Parathyroid adenoma (tissue), 2 donors: ENCODE measurements at regions not wholly inside any gene's neighbourhood (a gene's known extent, or its start where the extent isn't known, plus 50 kb on each side); places are given as distances from the start of the nearest gene placed in this dataset.

ENCODE experiments used
- H2AFZ ChIP-seq: fragments of 300-600 bp; sonication (generic); one replicate; pipeline ENCODE4 v1.7.0; 2017; ENCODE audit warnings: antibody characterized with exemption, mild to moderate bottlenecking
- H3K27ac ChIP-seq: fragments of 300-600 bp; sonication (generic); one replicate; pipeline ENCODE4 v1.7.0; 2017
- H3K27me3 ChIP-seq: fragments of 300-600 bp; sonication (generic); one replicate; pipeline ENCODE4 v1.7.0; 2017; ENCODE audit warnings: low read length; ENCODE audit not compliant: control insufficient read depth, insufficient read depth
- H3K36me3 ChIP-seq: fragments of 300-600 bp; sonication (generic); one replicate; pipeline ENCODE4 v1.7.0; 2017; ENCODE audit warnings: low read length; ENCODE audit not compliant: control insufficient read depth, insufficient read depth
- H3K4me1 ChIP-seq: fragments of 300-600 bp; sonication (generic); one replicate; pipeline ENCODE4 v1.7.0; 2017; ENCODE audit warnings: control low read depth
- H3K4me2 ChIP-seq: fragments of 300-600 bp; sonication (generic); one replicate; pipeline ENCODE4 v1.7.0; 2017; ENCODE audit warnings: low read length
- H3K4me3 ChIP-seq: fragments of 300-600 bp; sonication (generic); one replicate; pipeline ENCODE4 v1.7.0; 2017; ENCODE audit warnings: low read depth, low read length
- H3K79me2 ChIP-seq: fragments of 300-600 bp; sonication (generic); one replicate; pipeline ENCODE4 v1.7.0; 2017; ENCODE audit warnings: control low read depth
- H3K9ac ChIP-seq: fragments of 300-600 bp; sonication (generic); one replicate; pipeline ENCODE4 v1.7.0; 2017; ENCODE audit warnings: mild to moderate bottlenecking
- H3K9me3 ChIP-seq: fragments of 300-600 bp; sonication (generic); one replicate; pipeline ENCODE4 v1.7.0; 2017; ENCODE audit warnings: low read length; ENCODE audit not compliant: control insufficient read depth
- CTCF ChIP-seq: fragments of 300-600 bp; sonication (generic); IDR thresholded peaks from one replicate; pipeline ENCODE4 v1.7.0; 2017; ENCODE audit warnings: antibody characterized with exemption, mild to moderate bottlenecking
- donor health status: primary hyperparathyroidism.

- H3K4me3 ChIP-seq: no peak overlapping the region
- H3K4me1 ChIP-seq: peaks cover 17% of the 10 kb centered on the region
- no peak overlapping the region for H2AFZ ChIP-seq
- no peak overlapping the region for H3K27ac ChIP-seq
- H3K79me2 ChIP-seq: no peaks in the 10 kb centered on the region
- no peak for TF ChIP-seq CTCF
- H3K9me3 ChIP-seq: no peaks in the 10 kb centered on the region
- H3K9ac ChIP-seq: no peak overlapping the region
- H3K36me3 ChIP-seq: no peaks in the 10 kb centered on the region
- no peak overlapping the region for H3K4me2 ChIP-seq
- no peaks in the 10 kb centered on the region for H3K27me3 ChIP-seq
Observed at GRCh38 chr5:125042261-125042890, 295.9 kb upstream of the ZNF608 start.

GRCh38 chr5:125043781-125044391, 297.4 kb upstream of the ZNF608 start:
- H3K4me1 ChIP-seq: peaks cover 17% of the 10 kb centered on the region
- H3K27me3 ChIP-seq: no peaks in the 10 kb centered on the region
- TF ChIP-seq CTCF: no peak
- no peak overlapping the region for H3K9ac ChIP-seq
- H3K36me3 ChIP-seq: no peaks in the 10 kb centered on the region
- H3K27ac ChIP-seq: peak overlapping the region; percentile 7
- peak overlapping the region; percentile 16 for H3K4me2 ChIP-seq
- H3K4me3 ChIP-seq: no peak overlapping the region
- peak overlapping the region; percentile 9 for H2AFZ ChIP-seq
- H3K79me2 ChIP-seq: no peaks in the 10 kb centered on the region
- H3K9me3 ChIP-seq: no peaks in the 10 kb centered on the region

GRCh38 chr5:125044491-125045282, 298.2 kb upstream of the ZNF608 start:
- Histone ChIP-seq H3K9me3 (no peaks in the 10 kb centered on the region), H3K27ac (peak overlapping the region; percentile 7), H3K4me3 (no peak overlapping the region), H3K4me1 (peaks cover 17% of the 10 kb centered on the region), H3K27me3 (no peaks in the 10 kb centered on the region), H2AFZ (peak overlapping the region; percentile 9), H3K9ac (no peak overlapping the region), H3K36me3 (no peaks in the 10 kb centered on the region), H3K4me2 (no peak overlapping the region), H3K79me2 (no peaks in the 10 kb centered on the region)
- no peak for TF ChIP-seq CTCF

- Histone ChIP-seq H3K4me3 (no peak overlapping the region), H3K4me2 (no peak overlapping the region), H2AFZ (no peak overlapping the region), H3K27me3 (no peaks in the 10 kb centered on the region), H3K9ac (no peak overlapping the region), H3K36me3 (no peaks in the 10 kb centered on the region), H3K9me3 (no peaks in the 10 kb centered on the region), H3K27ac (no peak overlapping the region), H3K79me2 (no peaks in the 10 kb centered on the region), H3K4me1 (peaks cover 17% of the 10 kb centered on the region)
- TF ChIP-seq CTCF: no peak
Observed at GRCh38 chr5:125045646-125046045, 299.2 kb upstream of the ZNF608 start.
